ENCODE measurements at regions not wholly inside any gene's neighbourhood (a gene's known extent, or its start where the extent isn't known, plus 50 kb on each side); places are given as distances from the start of the nearest gene placed in this dataset.

DNA sequence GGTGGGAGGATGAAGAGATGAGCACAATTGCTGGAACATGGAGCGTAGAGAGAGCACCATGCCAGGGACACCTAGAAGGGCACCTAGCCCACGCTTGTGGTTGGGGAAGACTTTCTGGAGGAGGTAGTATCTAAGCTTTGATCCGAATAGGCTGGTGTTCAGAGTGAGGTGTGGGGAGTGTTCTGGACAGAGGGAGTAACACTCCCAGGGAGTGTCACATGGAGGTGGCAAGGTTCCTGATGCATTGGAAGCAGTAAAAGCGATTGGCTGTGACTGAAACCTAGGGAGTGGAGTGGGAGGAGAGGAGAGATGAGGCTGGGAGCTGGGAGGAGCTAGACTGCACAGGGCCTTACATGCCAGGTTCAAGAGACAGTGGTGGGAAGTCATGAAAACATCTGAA, 188.0 kb upstream of the NCAM1 start:
- Mint-ChIP-seq H3K36me3 (ENCODE audit: low read depth) (0 out of 2 replicates have a peak, but pooled peaks cover 5% of the 10 kb centered on the region), H3K27me3 (ENCODE audit: insufficient read depth) (peaks cover 1% of the 10 kb centered on the region), H3K9me3 (peaks cover 60% of the 10 kb centered on the region), H3K27ac (no peak overlapping the region), H3K4me3 (no peak overlapping the region), H3K4me1 (ENCODE audit: low read depth) (no peaks in the 10 kb centered on the region)
- TF ChIP-seq, protein P1, sequence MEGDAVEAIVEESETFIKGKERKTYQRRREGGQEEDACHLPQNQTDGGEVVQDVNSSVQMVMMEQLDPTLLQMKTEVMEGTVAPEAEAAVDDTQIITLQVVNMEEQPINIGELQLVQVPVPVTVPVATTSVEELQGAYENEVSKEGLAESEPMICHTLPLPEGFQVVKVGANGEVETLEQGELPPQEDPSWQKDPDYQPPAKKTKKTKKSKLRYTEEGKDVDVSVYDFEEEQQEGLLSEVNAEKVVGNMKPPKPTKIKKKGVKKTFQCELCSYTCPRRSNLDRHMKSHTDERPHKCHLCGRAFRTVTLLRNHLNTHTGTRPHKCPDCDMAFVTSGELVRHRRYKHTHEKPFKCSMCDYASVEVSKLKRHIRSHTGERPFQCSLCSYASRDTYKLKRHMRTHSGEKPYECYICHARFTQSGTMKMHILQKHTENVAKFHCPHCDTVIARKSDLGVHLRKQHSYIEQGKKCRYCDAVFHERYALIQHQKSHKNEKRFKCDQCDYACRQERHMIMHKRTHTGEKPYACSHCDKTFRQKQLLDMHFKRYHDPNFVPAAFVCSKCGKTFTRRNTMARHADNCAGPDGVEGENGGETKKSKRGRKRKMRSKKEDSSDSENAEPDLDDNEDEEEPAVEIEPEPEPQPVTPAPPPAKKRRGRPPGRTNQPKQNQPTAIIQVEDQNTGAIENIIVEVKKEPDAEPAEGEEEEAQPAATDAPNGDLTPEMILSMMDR (IDR thresholded peaks at IDR 0.05) = no peak
- no peak for DNase-seq

DNA sequence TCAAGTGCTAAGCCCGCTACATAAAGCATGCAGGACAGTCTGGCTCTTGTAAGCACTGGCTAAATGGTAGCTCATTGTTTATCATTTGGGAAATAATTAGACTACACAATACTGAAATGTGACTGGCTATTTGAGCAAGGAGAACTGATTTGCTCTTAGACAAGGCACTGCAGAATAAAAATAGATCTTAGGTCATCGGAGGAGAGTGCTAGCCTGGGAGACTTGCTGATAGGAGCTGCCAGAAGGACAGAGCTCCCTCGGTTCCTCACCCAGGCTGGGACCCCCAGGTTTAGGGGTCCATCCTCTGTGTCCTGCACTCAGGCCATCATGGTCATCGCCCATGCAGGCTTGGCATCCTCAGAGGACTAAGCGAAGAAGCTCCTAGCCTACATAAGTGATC, 184.4 kb upstream of the NCAM1 start:
- no peaks in the 10 kb centered on the region for H3K4me1 Mint-ChIP-seq (ENCODE audit: low read depth)
- TF ChIP-seq, protein P1 (IDR thresholded peaks at IDR 0.05) = no peak
- 0 out of 2 replicates have a peak, but pooled peaks cover 5% of the 10 kb centered on the region for H3K36me3 Mint-ChIP-seq (ENCODE audit: low read depth)
- DNase-seq = no peak
- peaks cover 45% of the 10 kb centered on the region for H3K9me3 Mint-ChIP-seq
- peaks cover 1% of the 10 kb centered on the region for H3K27me3 Mint-ChIP-seq (ENCODE audit: insufficient read depth)
- no peak overlapping the region for H3K27ac Mint-ChIP-seq
- H3K4me3 Mint-ChIP-seq = no peak overlapping the region

DNA sequence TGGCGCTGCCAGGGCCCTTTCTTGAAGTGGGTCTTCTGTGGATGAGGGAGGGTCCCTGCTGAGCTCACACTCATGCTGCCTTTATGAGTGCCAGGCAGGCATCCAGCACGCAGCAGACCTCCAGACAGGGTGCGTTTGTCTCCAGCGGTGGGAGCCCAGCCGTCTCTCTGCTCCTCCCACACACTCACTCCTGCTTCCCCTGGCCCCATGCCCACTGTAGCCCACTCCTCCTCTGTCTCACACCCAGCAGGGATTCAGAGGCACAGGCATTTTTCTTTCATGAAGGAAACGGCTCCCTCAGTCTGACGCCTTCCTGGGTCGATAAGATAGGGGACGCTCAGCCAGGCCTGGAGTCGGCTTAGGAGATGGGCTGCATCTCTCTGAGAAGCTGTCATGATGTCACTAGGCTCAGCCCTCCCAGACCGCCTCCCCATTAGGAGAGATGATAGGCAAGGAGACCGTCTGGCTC, 183.9 kb upstream of the NCAM1 start:
- 0 out of 2 replicates have a peak, but pooled peaks cover 5% of the 10 kb centered on the region for H3K36me3 Mint-ChIP-seq (ENCODE audit: low read depth)
- peaks cover 1% of the 10 kb centered on the region for H3K27me3 Mint-ChIP-seq (ENCODE audit: insufficient read depth)
- H3K27ac Mint-ChIP-seq = no peak overlapping the region
- no peak overlapping the region for H3K4me3 Mint-ChIP-seq
- TF ChIP-seq, protein P1 (IDR thresholded peaks at IDR 0.05) = no peak
- H3K4me1 Mint-ChIP-seq (ENCODE audit: low read depth) = no peaks in the 10 kb centered on the region
- no peak for DNase-seq
- H3K9me3 Mint-ChIP-seq = peaks cover 47% of the 10 kb centered on the region

DNA sequence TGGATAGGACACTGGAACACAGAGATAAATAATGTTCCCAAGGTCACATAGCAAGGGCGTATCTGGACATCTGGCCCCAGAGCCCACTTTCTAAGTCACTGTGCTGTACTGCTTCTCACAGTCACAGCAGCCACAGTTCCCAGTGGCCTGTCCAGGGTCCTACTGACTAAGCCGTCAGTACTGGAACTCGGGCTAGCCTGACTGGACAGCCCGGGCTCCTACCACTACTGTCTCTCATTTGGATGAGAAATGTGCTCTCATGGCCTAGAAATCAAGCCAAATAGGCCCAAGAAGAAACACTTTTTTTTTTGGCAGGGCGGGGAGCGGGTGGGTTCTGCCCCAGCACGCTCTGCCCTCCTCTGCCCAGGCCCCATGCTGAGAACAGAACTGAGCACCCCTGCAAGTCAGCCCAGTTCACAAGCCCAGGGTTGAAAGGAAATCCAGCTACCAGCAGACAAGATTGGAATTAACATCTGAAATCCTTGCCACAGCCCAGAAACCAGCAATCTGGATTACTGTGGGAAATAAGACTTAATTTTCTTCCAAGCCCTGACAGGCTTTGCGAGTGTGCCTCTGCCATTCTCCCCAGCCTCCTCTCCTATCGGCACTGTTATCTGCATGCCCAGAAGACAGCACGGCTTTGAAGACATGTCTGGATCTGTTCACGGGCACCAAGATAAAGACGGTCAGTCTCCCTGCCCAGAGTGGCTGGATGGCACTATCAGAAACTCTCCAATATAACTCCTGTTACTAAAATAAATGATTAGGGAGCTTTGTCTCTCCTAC, 182.9 kb upstream of the NCAM1 start:
- Mint-ChIP-seq H3K4me3 (no peak overlapping the region), H3K9me3 (peaks cover 41% of the 10 kb centered on the region), H3K36me3 (ENCODE audit: low read depth) (0 out of 2 replicates have a peak, but pooled peaks cover 2% of the 10 kb centered on the region), H3K27me3 (ENCODE audit: insufficient read depth) (peaks cover 1% of the 10 kb centered on the region), H3K27ac (no peak overlapping the region), H3K4me1 (ENCODE audit: low read depth) (no peaks in the 10 kb centered on the region)
- DNase-seq = no peak
- TF ChIP-seq, protein P1 (IDR thresholded peaks at IDR 0.05) = no peak

DNA sequence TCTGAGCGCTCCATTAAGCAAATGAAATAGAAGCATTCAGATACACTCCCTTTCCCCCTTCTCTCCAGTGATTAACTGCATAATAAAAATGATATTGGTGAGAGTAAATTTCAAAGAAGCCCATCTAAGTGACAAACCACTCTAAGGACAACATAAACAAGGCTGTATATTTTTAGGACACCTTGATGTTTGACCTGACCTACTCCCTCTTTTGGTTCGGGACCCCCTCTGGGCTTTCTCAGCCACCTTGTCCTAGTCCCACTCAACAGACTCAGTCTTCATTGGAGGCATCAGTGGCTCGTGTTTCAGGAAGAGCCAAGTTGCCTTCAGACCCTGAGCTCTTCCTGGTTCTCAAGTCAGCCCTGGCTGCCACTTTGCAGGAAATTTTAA, 182.3 kb upstream of the NCAM1 start:
- TF ChIP-seq, protein P1 (IDR thresholded peaks at IDR 0.05) = no peak
- no peak overlapping the region for H3K27ac Mint-ChIP-seq
- no peaks in the 10 kb centered on the region for H3K4me1 Mint-ChIP-seq (ENCODE audit: low read depth)
- H3K36me3 Mint-ChIP-seq (ENCODE audit: low read depth) = no peaks in the 10 kb centered on the region
- DNase-seq = no peak
- H3K9me3 Mint-ChIP-seq = peaks cover 36% of the 10 kb centered on the region
- H3K4me3 Mint-ChIP-seq = no peak overlapping the region
- peaks cover 1% of the 10 kb centered on the region for H3K27me3 Mint-ChIP-seq (ENCODE audit: insufficient read depth)

Measured in HFFc6 (cell line).